GM18858 (cell line): ENCODE measurements at regions not wholly inside any gene's neighbourhood (a gene's known extent, or its start where the extent isn't known, plus 50 kb on each side); places are given as distances from the start of the nearest gene placed in this dataset.
"Not testable (repeated sequence)": the region's sequence is repeated elsewhere in the genome, so short reads cannot be mapped to it uniquely, and the experiment has no call there.

Experiments used
- ATAC-seq: cut with Tn5 transposase; IDR thresholded peaks from one replicate; pipeline ENCODE4 v1.9.1; 2021; ENCODE audit not compliant: unreplicated experiment

DNA sequence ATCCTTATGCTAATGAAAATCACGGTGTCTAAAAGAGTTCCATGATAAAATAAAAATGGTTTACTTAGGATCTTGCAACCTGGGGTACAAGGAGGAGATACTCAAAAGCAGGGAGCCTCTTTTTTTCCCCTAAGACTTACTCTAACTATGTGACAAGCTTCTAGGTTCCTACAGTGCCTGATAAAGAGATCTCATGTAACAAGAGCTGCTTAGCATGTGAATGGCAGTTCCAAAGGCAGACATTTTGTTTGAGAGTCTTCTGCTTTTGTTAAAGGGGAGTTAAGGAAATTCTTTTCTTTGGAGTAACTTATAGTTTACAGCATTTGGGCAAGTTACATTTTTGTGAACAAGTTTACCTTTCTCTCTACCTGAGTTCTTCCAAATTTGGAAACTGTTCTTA lies 945.8 kb upstream of the ADGRB3 start:
- ATAC-seq: no peak

DNA sequence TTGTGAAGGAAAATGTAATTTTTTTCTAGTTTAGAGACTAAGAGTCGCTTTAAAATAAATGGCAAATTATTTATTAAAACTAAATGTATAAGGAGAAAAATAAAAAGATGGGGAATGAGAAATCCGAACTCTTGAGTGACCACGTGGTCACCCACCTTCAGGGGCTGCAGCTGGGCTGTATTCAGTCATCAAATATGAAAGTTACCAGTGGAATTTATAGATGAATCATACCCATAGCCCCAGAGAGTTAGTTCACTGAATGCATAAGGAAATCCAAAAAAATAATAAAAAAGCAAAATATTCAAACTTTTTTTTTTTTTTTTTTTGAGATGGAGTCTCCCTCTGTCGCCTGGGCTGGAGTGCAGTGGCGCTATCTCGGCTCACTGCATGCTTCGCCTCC lies 947.7 kb upstream of the ADGRB3 start:
- ATAC-seq: no peak

DNA sequence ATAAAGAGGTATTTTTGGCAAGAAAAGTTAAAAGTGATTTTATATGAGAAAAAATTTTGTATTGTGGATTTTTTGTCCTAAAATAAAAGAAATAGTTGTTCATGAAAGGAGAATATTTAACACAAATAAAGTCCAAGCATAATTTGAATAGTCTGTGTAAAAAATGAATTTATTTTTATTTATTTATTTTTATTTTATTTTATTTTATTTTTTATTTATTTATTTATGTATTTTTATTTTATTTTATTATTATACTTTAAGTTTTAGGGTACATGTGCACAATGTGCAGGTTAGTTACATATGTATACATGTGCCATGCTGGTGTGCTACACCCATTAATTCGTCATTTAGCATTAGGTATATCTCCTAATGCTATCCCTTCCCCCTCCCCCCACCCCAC lies 948.9 kb upstream of the ADGRB3 start:
- not testable (repeated sequence) for ATAC-seq

DNA sequence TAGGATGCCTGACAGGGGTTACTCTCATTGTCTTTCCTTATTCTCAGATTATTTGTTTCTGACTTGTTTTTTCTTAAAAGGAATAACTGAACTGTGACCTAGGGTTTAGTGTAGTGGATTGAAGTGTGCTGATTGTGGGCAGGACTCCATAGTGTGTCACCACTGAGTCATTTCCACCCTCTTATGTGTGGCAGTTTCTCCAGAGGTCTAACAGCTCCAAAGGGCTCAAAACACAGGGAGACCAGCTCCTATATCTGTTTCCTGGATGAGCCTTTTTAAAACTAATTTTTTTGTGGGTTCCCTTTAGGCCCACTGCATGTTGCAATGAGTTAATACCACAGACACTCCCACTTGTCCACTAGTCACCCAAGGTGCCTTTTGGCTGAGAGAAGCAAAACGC lies 951.1 kb upstream of the ADGRB3 start:
- no peak for ATAC-seq

DNA sequence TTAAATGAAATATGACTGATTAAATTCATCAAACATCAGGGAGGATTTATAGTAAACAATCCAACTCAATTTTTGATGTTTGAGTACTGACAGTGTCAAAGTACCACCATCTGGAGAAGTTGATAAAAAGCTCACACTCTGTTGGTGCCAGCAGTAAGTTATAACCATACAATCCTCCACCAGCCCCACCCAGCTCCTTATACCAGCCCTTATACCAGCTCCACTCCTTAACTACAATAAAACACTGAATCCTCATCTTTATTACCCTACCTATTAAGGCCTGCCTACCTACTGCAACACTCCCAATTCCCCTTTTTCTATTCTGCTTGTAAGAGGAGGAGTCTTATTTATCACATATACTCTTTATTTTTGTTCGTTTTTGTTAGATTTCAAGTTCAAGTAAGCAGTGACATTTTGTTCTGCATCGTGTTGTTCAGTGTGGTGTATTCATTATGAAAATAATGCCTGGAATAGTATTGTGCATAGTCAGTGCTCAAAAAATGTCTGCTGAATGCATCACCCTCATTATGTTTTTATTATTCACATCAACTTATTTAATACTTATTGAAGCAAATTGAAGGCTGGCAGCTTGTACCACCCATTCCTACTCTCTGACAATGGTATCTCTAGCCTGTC lies 954.7 kb upstream of the ADGRB3 start:
- ATAC-seq: no peak

DNA sequence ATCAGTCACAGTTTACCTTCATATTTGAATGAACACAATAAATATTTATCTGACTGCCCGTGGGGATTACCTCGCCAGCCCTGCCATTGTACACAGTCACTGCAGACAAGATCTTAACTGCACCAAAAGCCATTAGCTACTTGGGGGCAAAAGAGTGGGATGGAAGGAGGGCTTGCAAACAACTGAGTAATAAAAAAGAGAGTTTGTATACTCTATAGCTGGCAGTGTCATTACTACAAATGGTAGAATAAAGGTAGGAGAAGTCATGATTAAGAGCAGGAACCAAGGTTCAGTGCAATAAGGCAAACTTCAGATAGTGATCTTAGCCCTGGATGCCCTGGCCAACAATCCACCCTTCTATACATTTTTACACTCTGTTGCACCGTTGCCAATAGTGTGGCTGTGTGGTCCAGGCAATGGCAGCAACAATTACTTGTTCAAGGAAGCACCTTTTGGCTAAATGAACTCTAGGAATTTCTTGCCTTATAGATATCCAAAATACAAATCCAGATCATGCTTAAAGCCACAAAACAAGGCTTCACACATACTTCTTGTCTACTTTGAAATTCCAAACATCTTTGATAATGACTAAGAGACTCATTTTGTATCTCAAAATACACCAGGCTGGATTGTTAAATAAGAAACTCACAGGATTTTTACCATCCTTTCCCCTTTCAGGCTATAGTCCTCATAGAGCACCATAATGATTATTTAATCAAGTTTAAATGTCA lies 955.4 kb upstream of the ADGRB3 start:
- no peak for ATAC-seq

DNA sequence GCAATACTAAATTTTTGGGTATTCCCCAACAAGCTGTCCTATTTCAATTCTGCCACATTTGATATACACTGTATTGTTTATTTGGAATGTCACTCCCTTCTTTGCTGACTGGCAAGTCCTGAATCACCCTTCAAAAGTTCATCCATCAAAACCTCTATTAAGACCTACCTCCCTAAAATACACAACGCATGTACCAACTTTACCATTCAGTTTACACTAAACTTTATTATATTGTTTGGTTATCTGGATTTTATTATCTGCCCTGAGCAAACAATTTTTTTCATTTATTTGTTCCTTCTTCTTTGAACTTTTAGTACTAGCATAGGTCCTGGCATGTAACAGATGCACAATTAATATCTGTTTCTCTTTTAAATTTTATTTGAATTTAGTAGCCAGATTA lies 958.2 kb upstream of the ADGRB3 start:
- ATAC-seq: no peak

DNA sequence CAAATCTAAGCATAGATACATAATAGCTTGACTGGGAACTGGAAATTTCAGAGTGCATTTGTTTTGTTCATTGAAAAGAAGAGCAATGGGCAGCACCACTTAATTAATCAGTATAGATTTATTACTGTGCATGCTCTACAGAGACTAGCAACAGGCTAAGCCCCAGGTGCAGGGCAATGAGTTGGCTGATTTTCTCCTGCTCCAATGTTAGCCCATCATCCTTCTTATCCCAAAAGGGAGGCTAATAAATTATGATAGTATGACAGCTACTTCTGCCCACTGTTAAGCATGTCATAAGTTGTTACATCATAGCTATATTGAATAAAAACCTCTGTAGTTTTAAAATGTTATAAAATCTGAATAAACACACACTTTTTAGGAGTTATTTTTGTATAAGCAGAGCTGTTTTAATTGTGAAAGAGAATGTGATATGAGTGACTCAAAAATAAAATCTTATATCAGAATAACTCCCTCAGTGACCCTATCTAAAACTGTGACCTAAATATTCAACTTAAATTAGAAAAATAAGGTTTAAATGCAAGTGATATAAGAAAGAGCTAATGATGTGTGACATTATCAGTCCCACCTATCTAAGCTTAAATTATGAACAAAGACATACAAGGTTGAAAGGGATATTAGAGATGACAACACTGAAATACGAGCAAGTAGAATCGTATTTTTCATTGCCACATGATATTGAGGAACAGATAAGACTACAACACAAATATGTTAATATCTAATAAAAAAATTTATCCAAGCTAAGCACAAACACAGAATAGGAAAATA lies 967.3 kb upstream of the ADGRB3 start:
- no peak for ATAC-seq

DNA sequence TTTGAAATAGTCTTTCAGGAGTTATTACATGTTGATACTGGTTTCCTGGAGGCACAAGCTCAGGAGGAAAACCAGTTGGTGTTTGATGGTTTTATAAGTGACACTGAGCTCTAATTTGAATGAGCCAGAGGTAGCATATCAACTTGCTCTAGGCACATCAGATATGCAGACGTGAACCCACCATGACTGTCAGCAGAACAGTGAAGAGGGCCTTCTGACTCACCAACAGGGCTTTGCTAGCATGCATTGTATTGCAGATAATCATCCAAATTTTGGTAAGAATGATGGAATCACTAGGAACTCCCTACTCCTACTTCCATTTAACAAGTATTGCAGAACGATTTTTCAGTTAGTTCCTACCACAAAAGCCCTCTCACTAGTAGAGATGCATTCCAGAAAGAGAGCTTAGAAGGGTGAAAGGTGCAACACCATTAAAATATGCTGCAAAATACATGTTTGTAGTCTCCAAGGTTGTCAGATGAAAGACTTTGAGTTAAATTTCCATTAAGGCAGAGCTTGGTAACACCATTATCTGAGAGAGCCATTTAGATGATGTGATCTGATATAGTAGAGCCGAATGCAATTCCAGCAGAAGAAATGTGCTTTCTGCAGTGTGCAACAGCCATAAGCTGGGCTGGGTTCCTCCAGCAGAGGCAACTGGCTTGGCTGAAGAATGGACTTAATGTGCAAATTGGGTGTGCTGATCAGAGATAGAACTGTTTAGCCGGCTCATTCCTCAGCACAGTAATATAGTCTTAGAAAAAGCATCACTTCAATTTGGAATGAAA lies 968.7 kb upstream of the ADGRB3 start:
- ATAC-seq: no peak

DNA sequence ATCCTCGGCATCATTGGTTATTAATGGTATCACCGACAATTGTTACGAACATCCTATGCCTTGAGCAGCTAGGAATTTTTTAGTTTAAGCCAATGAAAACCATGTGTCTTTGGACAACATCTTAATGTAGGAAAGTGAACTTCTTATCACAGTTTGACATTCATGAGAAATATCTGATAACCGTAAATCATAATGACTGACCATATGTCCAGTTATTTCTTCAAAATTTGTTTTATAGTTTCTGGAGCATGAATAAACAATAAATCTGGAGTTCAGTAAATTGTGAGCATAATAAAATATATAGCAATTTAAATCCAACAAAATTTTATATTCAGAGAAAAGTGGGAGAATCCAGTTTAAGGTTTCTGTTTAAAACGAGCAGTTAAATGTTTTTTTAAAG lies 970.1 kb upstream of the ADGRB3 start:
- ATAC-seq: no peak

DNA sequence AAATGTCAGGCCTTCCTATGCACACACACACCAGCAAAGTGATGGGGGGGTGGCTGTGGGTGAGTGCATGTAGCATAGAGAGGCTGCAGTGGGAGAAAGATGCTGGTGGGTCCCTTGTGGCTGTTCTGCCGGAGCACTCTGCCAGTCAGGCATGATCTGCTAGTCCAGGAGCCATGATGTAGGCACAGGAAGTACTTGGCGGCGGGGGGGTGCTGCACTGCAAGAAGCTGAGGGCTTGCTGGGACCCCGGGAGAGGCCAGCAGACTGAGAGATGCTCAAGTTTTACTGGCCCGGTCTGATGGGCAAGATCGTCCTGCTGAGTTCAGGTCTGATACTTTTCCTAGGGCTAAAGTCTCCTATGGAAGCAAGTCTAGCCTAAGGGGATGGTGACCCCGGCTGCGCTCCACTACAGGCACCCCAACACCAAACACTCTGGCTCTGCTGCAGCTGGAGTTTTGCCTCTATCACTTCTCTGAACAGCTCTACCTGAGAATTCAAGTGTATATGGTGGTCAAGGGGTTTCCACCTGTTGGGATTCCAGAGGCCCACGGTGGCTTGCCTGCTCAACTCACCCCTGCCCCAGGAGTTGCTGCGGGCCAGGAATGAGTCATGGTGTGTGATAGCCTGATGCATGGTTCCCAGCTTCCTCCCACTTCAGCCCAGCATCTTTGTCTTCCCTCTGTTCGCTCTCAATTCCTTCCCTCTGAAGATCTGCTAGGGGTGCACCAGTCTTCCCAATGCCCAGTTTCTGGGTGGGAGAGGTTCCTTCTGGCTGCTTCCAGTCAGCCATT lies 971.8 kb upstream of the ADGRB3 start:
- ATAC-seq: no peak

DNA sequence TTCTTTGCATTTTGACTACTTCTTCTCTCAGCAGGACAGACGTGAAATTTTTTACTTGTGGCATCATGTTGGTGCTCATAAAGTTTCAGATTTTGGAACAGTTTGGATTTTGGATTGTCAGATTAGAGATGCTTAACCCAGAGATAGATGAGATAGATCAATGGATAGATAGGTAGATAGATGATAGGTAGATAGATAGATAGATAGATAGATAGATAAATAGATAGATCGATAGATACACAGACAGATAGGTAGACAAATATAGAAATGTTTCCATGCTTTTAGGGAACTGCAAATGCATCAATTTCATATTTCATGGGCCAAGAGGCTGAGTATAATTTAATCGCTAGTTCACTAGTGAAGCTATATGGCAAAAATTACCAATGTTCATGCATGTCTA lies 981.5 kb upstream of the ADGRB3 start:
- no peak for ATAC-seq

DNA sequence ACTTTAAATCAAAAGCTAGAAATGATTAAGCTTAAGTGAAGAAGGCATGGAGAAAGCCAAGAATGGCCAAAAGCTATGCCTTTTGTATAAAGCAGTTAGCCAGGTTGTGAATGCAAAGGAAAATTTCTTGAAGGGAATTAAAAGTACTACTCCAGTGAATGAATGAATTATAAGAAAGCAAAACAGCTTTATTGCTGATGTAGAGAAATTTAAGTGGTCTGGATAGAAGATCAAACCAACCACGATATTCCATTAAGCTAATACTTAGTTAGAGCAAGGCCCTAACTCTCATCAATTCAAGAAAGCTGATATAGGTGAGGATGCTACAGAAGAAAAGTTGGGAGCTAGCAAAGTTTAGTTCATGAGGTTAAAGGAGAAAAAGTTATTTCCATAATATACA lies 988.5 kb upstream of the ADGRB3 start:
- no peak for ATAC-seq

DNA sequence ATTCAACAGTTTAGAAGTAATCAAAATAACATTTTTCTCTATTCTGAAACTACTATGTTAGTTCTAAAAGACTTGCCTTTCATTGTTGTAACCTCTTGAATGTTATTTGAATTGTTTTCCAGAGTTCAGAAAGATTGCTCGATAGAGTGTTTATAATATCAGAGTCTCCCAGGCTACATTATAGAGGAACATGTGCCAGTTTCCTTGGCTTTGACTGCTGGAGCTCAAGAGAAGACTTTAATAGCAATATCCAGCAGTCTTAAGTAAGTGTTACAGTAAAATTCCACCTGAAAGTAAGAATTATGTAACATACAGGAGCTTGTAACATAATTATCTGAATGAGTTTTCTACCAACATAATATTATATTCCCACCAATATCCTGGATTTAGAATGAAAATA lies 991.8 kb upstream of the ADGRB3 start:
- ATAC-seq: no peak

DNA sequence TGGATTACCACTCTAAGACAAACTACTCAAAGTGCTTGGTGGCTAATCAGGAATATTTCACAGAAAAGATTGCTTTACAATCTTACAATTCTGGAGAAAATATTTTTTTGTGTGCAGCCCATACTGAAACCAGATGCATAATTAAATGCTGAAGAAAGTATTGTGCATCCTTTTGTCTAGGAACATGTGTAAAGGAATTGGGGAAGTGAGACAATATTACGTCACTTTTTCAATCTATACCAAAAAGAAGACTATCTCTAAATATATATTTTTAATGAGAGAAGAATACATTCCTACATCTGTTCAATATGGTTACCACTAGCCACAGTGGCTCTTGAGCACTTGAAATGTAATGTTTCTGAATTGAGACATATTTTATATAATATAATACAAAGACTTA lies 992.5 kb upstream of the ADGRB3 start:
- ATAC-seq: no peak

DNA sequence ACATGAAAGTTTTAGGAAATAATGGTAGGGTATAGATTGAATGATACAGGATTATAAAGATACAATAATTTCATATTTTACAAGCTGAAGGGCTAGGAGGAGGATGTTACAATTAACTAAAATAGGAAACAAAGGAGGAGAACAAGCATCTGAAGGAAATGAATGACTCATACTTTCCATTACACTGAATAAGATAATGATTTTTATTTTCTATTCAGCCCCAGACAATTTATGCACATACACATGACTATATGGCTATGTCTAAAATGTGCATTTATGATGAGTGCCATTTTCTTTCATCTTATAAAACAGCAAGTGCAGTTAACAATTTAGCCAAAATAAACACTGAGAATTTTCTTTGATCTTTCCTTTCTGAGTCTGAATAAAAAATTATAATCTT lies 994.6 kb upstream of the ADGRB3 start:
- ATAC-seq: no peak

DNA sequence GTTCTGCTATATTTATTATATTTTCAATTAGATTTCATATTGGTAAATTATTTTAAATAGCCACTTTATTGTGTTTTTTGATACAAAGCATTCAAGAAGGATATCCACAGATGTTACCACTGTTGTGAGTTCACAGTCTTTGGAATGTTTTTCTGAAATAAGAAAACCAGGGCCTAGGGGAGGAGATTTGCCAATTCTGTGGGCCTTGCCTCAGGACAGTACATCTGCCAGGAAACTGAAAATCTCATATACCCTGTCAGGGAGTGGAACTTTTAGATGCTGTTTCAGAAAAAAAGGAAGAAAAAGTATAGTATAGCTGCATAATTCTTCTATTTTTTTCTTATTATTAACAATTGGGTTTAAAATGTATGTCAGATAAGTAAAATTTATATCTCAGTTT lies 995.9 kb upstream of the ADGRB3 start:
- ATAC-seq: no peak

DNA sequence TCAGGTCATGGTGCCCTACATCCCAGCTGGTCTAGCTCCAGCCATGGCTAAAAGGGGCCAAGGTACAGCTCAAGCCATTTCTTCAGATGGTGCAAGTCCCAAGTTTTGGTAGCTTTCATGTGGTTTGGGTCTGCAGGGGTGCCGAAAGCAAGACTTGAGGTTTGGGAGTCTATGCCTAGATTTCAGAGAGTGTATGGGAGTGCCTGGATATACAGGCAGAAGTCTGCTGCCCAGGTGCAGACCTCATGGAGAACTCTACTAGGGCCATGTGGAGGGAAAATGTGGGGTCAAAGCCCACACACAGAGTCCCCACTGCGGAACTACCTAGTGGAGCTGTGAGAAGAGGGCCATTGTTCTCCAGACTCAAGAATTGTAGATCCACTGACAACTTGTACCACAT lies 1000.9 kb upstream of the ADGRB3 start:
- ATAC-seq: no peak

DNA sequence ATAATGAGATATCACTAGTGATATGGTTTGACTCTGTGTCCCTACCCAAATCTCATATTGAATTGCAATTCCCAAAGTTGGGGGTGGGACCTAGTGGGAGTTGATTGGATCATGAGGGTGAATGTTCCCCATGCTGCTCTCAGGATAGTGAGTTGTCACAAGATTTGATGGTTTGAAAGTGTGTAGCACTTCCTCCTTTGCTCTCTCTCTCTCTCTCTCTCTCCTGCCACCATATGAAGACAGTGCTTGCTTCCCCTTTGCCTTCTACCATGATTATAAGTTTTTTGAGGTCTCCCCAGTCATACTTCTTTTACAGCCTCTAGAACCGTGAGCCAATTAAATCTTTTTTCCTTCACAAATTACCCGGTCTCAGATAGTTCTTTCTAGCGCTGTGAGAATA lies 1002.0 kb upstream of the ADGRB3 start:
- no peak for ATAC-seq

DNA sequence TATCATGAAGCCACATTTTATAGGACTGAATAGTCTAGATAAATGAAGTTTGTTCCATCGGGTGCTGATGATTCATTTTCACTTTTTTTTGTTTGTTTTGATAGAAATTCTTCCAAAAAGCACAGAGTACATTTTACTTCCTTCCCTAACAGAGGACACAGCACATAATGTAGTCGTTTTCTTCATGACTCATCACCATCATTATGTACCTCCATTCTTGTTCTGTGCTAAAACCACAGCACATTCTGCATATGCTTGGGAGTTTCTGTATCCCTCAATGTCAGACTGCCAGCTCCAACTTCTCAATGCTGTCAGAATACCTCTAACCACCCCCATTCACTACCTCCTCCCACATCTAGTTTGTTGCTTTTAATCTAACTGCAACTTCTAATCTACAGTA lies 1004.9 kb upstream of the ADGRB3 start:
- no peak for ATAC-seq

DNA sequence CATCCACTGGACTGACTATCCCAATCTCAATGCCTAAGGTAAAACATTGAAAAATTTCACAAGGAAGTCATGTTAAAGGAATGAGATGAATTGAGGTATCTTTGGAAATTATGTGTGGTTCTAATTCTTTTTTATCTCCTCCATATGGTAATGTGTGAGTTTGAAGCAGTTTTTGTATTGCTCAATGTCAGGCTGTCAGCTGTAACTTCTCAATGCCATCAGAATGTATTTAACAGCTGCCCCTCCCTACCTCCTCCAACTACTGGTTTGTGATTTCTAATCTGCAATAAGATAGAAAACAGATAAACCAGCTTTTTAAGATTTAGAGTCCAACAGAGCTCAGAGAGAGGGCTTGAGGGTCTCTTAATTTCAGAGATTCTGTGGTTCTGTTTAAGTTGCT lies 1005.8 kb upstream of the ADGRB3 start:
- no peak for ATAC-seq
